ENCODE measurements at regions not wholly inside any gene's neighbourhood (a gene's known extent, or its start where the extent isn't known, plus 50 kb on each side); places are given as distances from the start of the nearest gene placed in this dataset.

DNA sequence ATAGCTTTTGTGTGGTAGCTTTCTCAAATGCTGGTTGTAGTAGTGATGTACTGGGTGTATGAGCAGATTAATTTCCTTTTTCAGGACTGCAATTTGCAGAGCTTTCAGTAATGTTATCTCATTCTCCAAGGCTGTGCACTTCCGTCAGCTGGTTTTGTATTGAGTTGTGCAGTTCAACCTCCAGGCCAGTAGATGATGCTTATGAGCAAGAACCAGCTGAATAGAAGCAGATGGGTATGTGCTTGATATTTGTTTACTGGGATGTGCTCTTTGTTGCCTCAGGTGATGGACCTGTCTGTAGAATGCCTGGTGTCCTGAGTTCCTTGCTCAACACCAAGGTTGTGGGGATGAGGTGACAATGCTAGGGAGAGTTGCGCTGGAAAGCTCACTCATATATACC lies 462.8 kb downstream of the PCDH18 start:
- H3K4me1 ChIP-seq: no peaks in the 10 kb centered on the region
- no peaks in the 10 kb centered on the region for H3K9me3 ChIP-seq (replicated peaks)
- no peaks in the 10 kb centered on the region for H3K27me3 ChIP-seq (ENCODE audit: low read depth)
- H3K36me3 ChIP-seq: no peaks in the 10 kb centered on the region
- no peak for DNase-seq
- intact Hi-C loops (cut with micrococcal nuclease): no loop called here
- TF ChIP-seq, protein P1, sequence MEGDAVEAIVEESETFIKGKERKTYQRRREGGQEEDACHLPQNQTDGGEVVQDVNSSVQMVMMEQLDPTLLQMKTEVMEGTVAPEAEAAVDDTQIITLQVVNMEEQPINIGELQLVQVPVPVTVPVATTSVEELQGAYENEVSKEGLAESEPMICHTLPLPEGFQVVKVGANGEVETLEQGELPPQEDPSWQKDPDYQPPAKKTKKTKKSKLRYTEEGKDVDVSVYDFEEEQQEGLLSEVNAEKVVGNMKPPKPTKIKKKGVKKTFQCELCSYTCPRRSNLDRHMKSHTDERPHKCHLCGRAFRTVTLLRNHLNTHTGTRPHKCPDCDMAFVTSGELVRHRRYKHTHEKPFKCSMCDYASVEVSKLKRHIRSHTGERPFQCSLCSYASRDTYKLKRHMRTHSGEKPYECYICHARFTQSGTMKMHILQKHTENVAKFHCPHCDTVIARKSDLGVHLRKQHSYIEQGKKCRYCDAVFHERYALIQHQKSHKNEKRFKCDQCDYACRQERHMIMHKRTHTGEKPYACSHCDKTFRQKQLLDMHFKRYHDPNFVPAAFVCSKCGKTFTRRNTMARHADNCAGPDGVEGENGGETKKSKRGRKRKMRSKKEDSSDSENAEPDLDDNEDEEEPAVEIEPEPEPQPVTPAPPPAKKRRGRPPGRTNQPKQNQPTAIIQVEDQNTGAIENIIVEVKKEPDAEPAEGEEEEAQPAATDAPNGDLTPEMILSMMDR (IDR thresholded peaks at IDR 0.05; ENCODE audit: borderline replicate concordance): no peak
- no peak overlapping the region for H3K27ac ChIP-seq (replicated peaks)
- no peak overlapping the region for H3K4me3 ChIP-seq

DNA sequence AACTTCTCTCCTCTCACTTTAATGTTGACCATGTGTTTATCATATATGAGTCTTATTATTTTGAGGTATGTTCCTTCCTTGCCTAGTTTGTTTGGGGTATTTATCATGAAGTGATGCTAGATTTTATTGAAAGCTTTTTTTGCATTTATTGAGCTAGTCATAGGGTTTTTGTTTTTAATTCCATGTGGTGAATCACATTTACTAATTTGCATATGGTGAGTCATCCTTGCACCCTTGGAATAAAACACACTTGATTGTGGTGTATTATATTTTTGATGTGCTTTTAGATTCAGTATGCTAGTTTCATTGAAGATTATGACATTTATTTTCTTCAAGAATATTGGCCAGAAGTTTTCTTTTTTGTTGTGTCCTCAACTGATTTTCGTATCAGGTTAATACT lies 464.6 kb downstream of the PCDH18 start:
- intact Hi-C loops (cut with micrococcal nuclease): no loop called here
- TF ChIP-seq, protein P1 (IDR thresholded peaks at IDR 0.05; ENCODE audit: borderline replicate concordance): no peak
- Histone ChIP-seq H3K9me3 (replicated peaks) (no peaks in the 10 kb centered on the region), H3K27ac (replicated peaks) (no peak overlapping the region), H3K4me1 (no peaks in the 10 kb centered on the region), H3K4me3 (no peak overlapping the region), H3K36me3 (no peaks in the 10 kb centered on the region), H3K27me3 (ENCODE audit: low read depth) (no peaks in the 10 kb centered on the region)
- DNase-seq: no peak

DNA sequence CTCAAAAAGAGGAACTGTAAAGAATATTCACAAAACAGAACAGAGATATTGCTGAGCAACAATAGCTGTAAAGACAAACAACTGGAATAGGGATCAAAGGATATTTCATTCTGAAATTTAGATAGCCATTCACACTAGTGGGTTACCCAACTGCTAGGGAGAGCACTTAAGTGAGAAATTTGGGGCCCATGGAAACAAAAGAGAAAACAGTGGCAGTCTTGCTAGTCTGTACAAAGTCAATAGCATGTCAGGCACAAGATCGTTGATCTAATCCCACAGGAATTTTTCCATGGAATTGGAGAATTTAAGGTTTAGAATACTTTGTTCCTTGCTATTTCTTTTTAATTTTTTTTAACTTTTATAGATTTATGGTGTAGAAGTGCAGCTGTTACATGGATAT lies 467.0 kb downstream of the PCDH18 start:
- no peaks in the 10 kb centered on the region for H3K9me3 ChIP-seq (replicated peaks)
- DNase-seq: no peak
- no peaks in the 10 kb centered on the region for H3K27me3 ChIP-seq (ENCODE audit: low read depth)
- no peak overlapping the region for H3K27ac ChIP-seq (replicated peaks)
- intact Hi-C loops (cut with micrococcal nuclease): no loop called here
- no peaks in the 10 kb centered on the region for H3K36me3 ChIP-seq
- H3K4me3 ChIP-seq: no peak overlapping the region
- no peaks in the 10 kb centered on the region for H3K4me1 ChIP-seq
- TF ChIP-seq, protein P1 (IDR thresholded peaks at IDR 0.05; ENCODE audit: borderline replicate concordance): no peak

DNA sequence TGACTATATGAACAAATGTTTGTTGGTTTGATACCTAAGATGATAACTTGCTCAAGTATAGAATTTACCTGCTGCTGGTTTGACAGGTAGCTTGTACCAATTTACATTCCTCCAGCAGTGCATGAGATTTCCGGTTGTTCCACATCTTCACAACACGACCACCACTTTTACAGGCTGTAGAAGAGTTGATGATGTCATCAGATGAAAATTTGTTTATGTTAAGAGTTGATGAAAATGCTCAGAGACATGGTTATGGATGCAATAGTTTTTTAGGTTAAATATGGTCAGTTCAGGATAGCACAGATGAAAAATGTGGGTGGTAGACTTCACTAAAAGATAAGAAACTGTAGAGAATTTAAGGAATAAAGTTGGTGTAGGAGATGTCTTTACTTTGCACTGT lies 468.3 kb downstream of the PCDH18 start:
- no peaks in the 10 kb centered on the region for H3K4me1 ChIP-seq
- no peak for DNase-seq
- no peak overlapping the region for H3K4me3 ChIP-seq
- no peaks in the 10 kb centered on the region for H3K27me3 ChIP-seq (ENCODE audit: low read depth)
- H3K27ac ChIP-seq (replicated peaks): no peak overlapping the region
- TF ChIP-seq, protein P1 (IDR thresholded peaks at IDR 0.05; ENCODE audit: borderline replicate concordance): no peak
- intact Hi-C loops (cut with micrococcal nuclease): no loop called here
- no peaks in the 10 kb centered on the region for H3K9me3 ChIP-seq (replicated peaks)
- no peaks in the 10 kb centered on the region for H3K36me3 ChIP-seq

DNA sequence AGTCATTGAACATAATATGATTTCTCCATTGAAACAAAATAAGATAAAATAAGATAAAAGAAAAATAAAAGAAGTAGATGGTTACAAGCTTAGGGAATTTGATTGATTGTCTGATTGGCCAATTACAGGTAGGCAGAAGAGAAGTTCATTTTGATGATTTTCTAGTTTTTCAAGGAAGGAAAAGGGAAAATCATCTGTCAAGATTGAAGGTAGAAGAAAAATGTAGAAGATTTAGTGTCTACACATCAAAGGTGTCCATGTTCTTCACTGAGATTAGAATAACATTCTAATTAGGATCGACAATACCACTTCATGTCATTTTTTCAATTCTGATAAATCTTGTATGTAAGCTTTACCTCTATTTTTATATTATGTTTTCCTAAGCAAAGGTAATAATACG lies 489.1 kb downstream of the PCDH18 start:
- no peaks in the 10 kb centered on the region for H3K4me1 ChIP-seq
- DNase-seq: no peak
- H3K4me3 ChIP-seq: no peak overlapping the region
- no peaks in the 10 kb centered on the region for H3K9me3 ChIP-seq (replicated peaks)
- H3K36me3 ChIP-seq: no peaks in the 10 kb centered on the region
- TF ChIP-seq, protein P1 (IDR thresholded peaks at IDR 0.05; ENCODE audit: borderline replicate concordance): no peak
- intact Hi-C loops (cut with micrococcal nuclease): no loop called here
- H3K27ac ChIP-seq (replicated peaks): no peak overlapping the region
- H3K27me3 ChIP-seq (ENCODE audit: low read depth): no peaks in the 10 kb centered on the region

DNA sequence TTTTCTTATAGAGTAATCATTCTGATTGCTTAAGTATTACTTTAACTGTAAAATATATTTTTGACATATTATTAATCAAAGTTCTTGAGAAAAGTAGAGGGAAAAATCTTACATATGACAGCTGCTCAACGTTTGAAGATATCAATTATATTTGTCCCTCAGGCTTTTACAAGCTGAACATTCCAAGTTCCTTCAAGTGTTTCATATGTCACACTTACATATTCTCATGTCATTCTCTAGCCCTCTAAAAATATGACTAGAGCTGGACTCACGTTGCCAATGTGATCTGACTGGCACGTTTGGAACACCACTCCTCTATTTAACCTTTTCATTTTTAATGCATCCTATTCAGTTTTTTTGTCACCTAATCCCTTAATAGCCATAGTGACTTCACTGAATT lies 492.9 kb downstream of the PCDH18 start:
- intact Hi-C loops (cut with micrococcal nuclease): no loop called here
- DNase-seq: no peak
- Histone ChIP-seq H3K27me3 (ENCODE audit: low read depth) (no peaks in the 10 kb centered on the region), H3K36me3 (no peaks in the 10 kb centered on the region), H3K4me3 (no peak overlapping the region), H3K9me3 (replicated peaks) (no peaks in the 10 kb centered on the region), H3K4me1 (no peaks in the 10 kb centered on the region), H3K27ac (replicated peaks) (no peak overlapping the region)
- TF ChIP-seq, protein P1 (IDR thresholded peaks at IDR 0.05; ENCODE audit: borderline replicate concordance): no peak
